HepG2 (cell line): ENCODE measurements at regions not wholly inside any gene's neighbourhood (a gene's known extent, or its start where the extent isn't known, plus 50 kb on each side); places are given as distances from the start of the nearest gene placed in this dataset.

Experiments
- ATAC-seq: fragments of 200-7000 bp; cut with Tn5 transposase; 3 replicates; pipeline ENCODE4 v1.9.1; 2020; ENCODE audit warnings: mild to moderate bottlenecking, moderate library complexity
- BruUV-seq: library from RNA; stranded (reverse); fragments of 400-500 nt; replicated peaks from 2 replicates; lab custom pipeline; 2021; lab: Mats Ljungman, UMichigan
- CTCF ChIA-PET: fragments of 300-600 bp; formaldehyde crosslinking; extraction: SDS; loops from one replicate; lab custom pipeline; 2021; ENCODE audit warnings: low total read pairs, inconsistent platforms, low intra/inter-chr PET ratio; lab: Yijun Ruan, JAX
- POLR2A ChIA-PET: fragments of 350-600 bp; sonication (Branson Sonifier 250); formaldehyde crosslinking; loops from one replicate; lab custom pipeline; 2020; ENCODE audit warnings: antibody characterized with exemption, inconsistent platforms; lab: Yijun Ruan, JAX
- DNase-seq: peaks from one replicate; pipeline ENCODE4 v3.0.0-alpha.2; 2015; ENCODE audit warnings: low spot score
- FAIRE-seq: peaks from 3 replicates; lab custom pipeline; 2011; peaks lifted over from hg19 to GRCh38; lab: Jason Lieb, UNC
- H2AFZ ChIP-seq: one replicate; pipeline ENCODE4 v1.6.1; 2011; ENCODE audit warnings: low read length, inconsistent platforms
- H3K27ac ChIP-seq: fragments of 300-600 bp; 3 replicates; pipeline ENCODE4 v1.8.0; 2011; ENCODE audit warnings: mixed run types, mild to moderate bottlenecking, mixed read lengths, low read length, inconsistent platforms; ENCODE audit not compliant: insufficient read depth; ENCODE audit errors: extremely low read length
- H3K27me3 ChIP-seq, 2 experiments: fragments of 200-600 bp in 1 of 2; 2 replicates in 1 of 2; 3 replicates in 1 of 2; pipeline versions ENCODE4 v1.6.0 to v1.8.0; 2011; ENCODE audit warnings: low read length in 2 of 2, mild to moderate bottlenecking in 2 of 2, moderate library complexity in 2 of 2, inconsistent platforms in 1 of 2; ENCODE audit not compliant: insufficient read depth in 2 of 2, control insufficient read depth in 1 of 2
- H3K36me3 ChIP-seq, 2 experiments: fragments of 200-600 bp in 1 of 2; replicated peaks in 1 of 2; 2 replicates in 1 of 2; 3 replicates in 1 of 2; pipeline versions ENCODE4 v1.5.1 to v1.8.0; 2011; ENCODE audit warnings: low read length in 2 of 2, inconsistent platforms in 1 of 2; ENCODE audit not compliant: insufficient read depth in 2 of 2, control insufficient read depth in 1 of 2
- H3K4me1 ChIP-seq: 2 replicates; pipeline ENCODE4 v1.5.1; 2012; ENCODE audit warnings: low read length, inconsistent platforms; ENCODE audit not compliant: insufficient read depth
- H3K4me2 ChIP-seq: 2 replicates; pipeline ENCODE4 v1.6.0; 2011; ENCODE audit warnings: low read depth, low read length, inconsistent platforms
- H3K4me3 ChIP-seq, 3 experiments: fragments of 200-600 bp in 1 of 3; sonication (generic), shearing (Covaris generic) in 1 of 3; replicated peaks in 1 of 3; 2 replicates each; pipeline ENCODE4 v1.5.1; 2011 to 2016; ENCODE audit warnings: low read length in 3 of 3, inconsistent platforms in 2 of 3, low read depth in 2 of 3, mild to moderate bottlenecking in 2 of 3, control low read depth in 1 of 3, mixed read lengths in 1 of 3; ENCODE audit not compliant: insufficient read depth in 1 of 3
- H3K79me2 ChIP-seq: one replicate; pipeline ENCODE4 v1.6.1; 2011; ENCODE audit warnings: low read length, inconsistent platforms; ENCODE audit not compliant: insufficient read depth
- H3K9ac ChIP-seq: 2 replicates; pipeline ENCODE4 v1.6.0; 2011; ENCODE audit warnings: mild to moderate bottlenecking, low read depth, low read length, inconsistent platforms; ENCODE audit not compliant: insufficient read depth
- H3K9me3 ChIP-seq: 2 replicates; pipeline ENCODE4 v1.5.1; 2012; ENCODE audit warnings: mild to moderate bottlenecking, low read length
- H4K20me1 ChIP-seq: 2 replicates; pipeline ENCODE4 v1.6.0; 2011; ENCODE audit warnings: inconsistent platforms, mild to moderate bottlenecking, low read length, moderate library complexity; ENCODE audit not compliant: insufficient read depth
- DNMT1 ChIP-seq: sonication (generic); formaldehyde crosslinking; IDR thresholded peaks from 2 replicates; pipeline ENCODE4 v1.5.1; 2020; ENCODE audit warnings: mild to moderate bottlenecking, missing genetic modification reagents
- GLMP ChIP-seq: sonication (generic); formaldehyde crosslinking; IDR thresholded peaks from 2 replicates; pipeline ENCODE4 v1.9.0; 2021; ENCODE audit warnings: missing genetic modification reagents, mild to moderate bottlenecking, borderline replicate concordance
- MAFK ChIP-seq, 2 experiments: IDR thresholded peaks in 1 of 2; conservative IDR thresholded peaks in 1 of 2; 2 replicates each; pipeline ENCODE4 v1.6.1; 2011; ENCODE audit warnings: improper control_type of control experiment in 2 of 2, low read length in 2 of 2
- POGK ChIP-seq: sonication (generic); formaldehyde crosslinking; conservative IDR thresholded peaks from 2 replicates; pipeline ENCODE4 v1.8.0; 2022; ENCODE audit warnings: mild to moderate bottlenecking, moderate library complexity, missing genetic modification reagents
- WGBS: methylation state at CpG from one replicate; pipeline ENCODE4 v1.1.6; 2017; ENCODE audit warnings: low lambda C conversion rate; 5-methylcytosine and 5-hydroxymethylcytosine counted together
- in situ Hi-C: cut with HindIII; loops from 2 replicates; pipeline ENCODE4 v1.10.0; 2017; ENCODE audit warnings: low pct_unique_long_range_greater_than_20kb; ENCODE audit not compliant: extremely low pct_ligation_motif_present
- intact Hi-C: fragments of 100-400 bp; cut with micrococcal nuclease; formaldehyde crosslinking; loops from one replicate; pipeline ENCODE4 v1.10.0; 2022; ENCODE audit not compliant: unreplicated experiment

- TF ChIP-seq POGK (CRISPR knock-in tag), result no peak
- no peak for TF ChIP-seq DNMT1 (CRISPR knock-in tag)
Measured at GRCh38 chr4:41471126-41472071, 66.6 kb upstream of the LIMCH1 start (continued).

GRCh38 chr4:41472081-41472480, 65.9 kb upstream of the LIMCH1 start:
- no peak overlapping the region for H3K4me2 ChIP-seq
- no peaks in the 10 kb centered on the region for H3K79me2 ChIP-seq
- no peaks in the 10 kb centered on the region for H3K9me3 ChIP-seq
- no peak overlapping the region for H3K9ac ChIP-seq
- intact Hi-C loops, result no loop called here
- ChIA-PET CTCF (no interaction called here), POLR2A (no interaction called here)
- peaks cover 0 to 3% of the 10 kb centered on the region in 2 experiments; a peak in 1 of 5 replicates for H3K27me3 ChIP-seq
- in situ Hi-C loops, result no loop called here
- no TSS peak for BruUV-seq
- no peak overlapping the region for H2AFZ ChIP-seq
- no peak overlapping the region for H3K4me3 ChIP-seq
- no peaks in the 10 kb centered on the region for H3K36me3 ChIP-seq
- 32% methylated on average over 5 of the region's 5 CpGs for WGBS
- H3K4me1 ChIP-seq, result no peaks in the 10 kb centered on the region
- H3K27ac ChIP-seq, result no peak overlapping the region
- ATAC-seq, result no peak
- H4K20me1 ChIP-seq, result no peaks in the 10 kb centered on the region
- no peak for FAIRE-seq
- 0 out of 4 replicates have a peak, but pooled peaks of 1 of the 2 experiments have one; percentile 8 for TF ChIP-seq MAFK (conservative IDR thresholded peaks at IDR 0.05 in 1 of 2, IDR thresholded peaks at IDR 0.05 in 1 of 2; ENCODE audit: low read length in 2 of 2)
- TF ChIP-seq GLMP (CRISPR knock-in tag), result no peak
- DNase-seq, result no peak
